GM04504 (cell line): ENCODE measurements at regions not wholly inside any gene's neighbourhood (a gene's known extent, or its start where the extent isn't known, plus 50 kb on each side); places are given as distances from the start of the nearest gene placed in this dataset.
"Not testable (repeated sequence)": the region's sequence is repeated elsewhere in the genome, so short reads cannot be mapped to it uniquely, and the experiment has no call there.

Experiments used
- DNase-seq: peaks from one replicate; pipeline ENCODE4 v3.0.0-alpha.2; 2012; ENCODE audit warnings: low read depth

- DNase-seq, result not testable (repeated sequence)
Observed at GRCh38 chr1:30458730-30459485, 264.5 kb downstream of the MATN1 start.

- DNase-seq, result no peak
Observed at GRCh38 chr1:30452925-30453324, 270.5 kb downstream of the MATN1 start.

- DNase-seq, result no peak
Observed at GRCh38 chr1:30452170-30452569, 271.2 kb downstream of the MATN1 start.

GRCh38 chr1:30451532-30452125 is 271.8 kb downstream of the MATN1 start:
- no peak for DNase-seq

GRCh38 chr1:30450818-30451233 is 272.6 kb downstream of the MATN1 start:
- no peak for DNase-seq

- DNase-seq, result no peak
Observed at GRCh38 chr1:30450148-30450817, 273.1 kb downstream of the MATN1 start.

- no peak for DNase-seq
Observed at GRCh38 chr1:30449428-30450147, 273.8 kb downstream of the MATN1 start.

GRCh38 chr1:30449003-30449402 is 274.4 kb downstream of the MATN1 start:
- DNase-seq, result no peak

- no peak for DNase-seq
Observed at GRCh38 chr1:30447701-30448100, 275.7 kb downstream of the MATN1 start.

- DNase-seq, result no peak
Observed at GRCh38 chr1:30447080-30447479, 276.3 kb downstream of the MATN1 start.

- DNase-seq, result no peak
Observed at GRCh38 chr1:30446508-30446907, 276.9 kb downstream of the MATN1 start.

- no peak for DNase-seq
Observed at GRCh38 chr1:30446095-30446494, 277.3 kb downstream of the MATN1 start.

GRCh38 chr1:30445449-30445848 is 277.9 kb downstream of the MATN1 start:
- no peak for DNase-seq

- no peak for DNase-seq
Observed at GRCh38 chr1:30444850-30445249, 278.5 kb downstream of the MATN1 start.

- no peak for DNase-seq
Observed at GRCh38 chr1:30444401-30444800, 279.0 kb downstream of the MATN1 start.

- not testable (repeated sequence) for DNase-seq
Observed at GRCh38 chr1:30438274-30438673, 285.1 kb downstream of the MATN1 start.

GRCh38 chr1:30437059-30437576 is 286.3 kb downstream of the MATN1 start:
- no peak for DNase-seq

- no peak for DNase-seq
Observed at GRCh38 chr1:30427545-30427944, 295.8 kb downstream of the MATN1 start.

- no peak for DNase-seq
Observed at GRCh38 chr1:30425046-30425445, 298.3 kb downstream of the MATN1 start.

GRCh38 chr1:30423570-30423969 is 299.8 kb downstream of the MATN1 start:
- DNase-seq, result no peak

GRCh38 chr1:30422251-30422650 is 301.1 kb downstream of the MATN1 start:
- DNase-seq, result no peak

GRCh38 chr1:30420519-30421050 is 302.8 kb downstream of the MATN1 start:
- no peak for DNase-seq
